CD4-positive, alpha-beta memory T cell (primary cell): ENCODE measurements at regions not wholly inside any gene's neighbourhood (a gene's known extent, or its start where the extent isn't known, plus 50 kb on each side); places are given as distances from the start of the nearest gene placed in this dataset.

Experiments
- CTCF ChIA-PET: fragments of 350-600 bp; sonication (Branson Sonifier 250); formaldehyde crosslinking; loops from one replicate; lab custom pipeline; 2021; ENCODE audit warnings: inconsistent platforms; ENCODE audit not compliant: partially characterized antibody; lab: Charles Lee
- POLR2A ChIA-PET: fragments of 350-600 bp; sonication (Branson Sonifier 250); formaldehyde crosslinking; loops from one replicate; lab custom pipeline; 2021; ENCODE audit not compliant: partially characterized antibody; lab: Charles Lee
- DNase-seq, 5 donors: peaks; one replicate each; pipeline versions ENCODE4 v3.0.0 to v3.0.0-alpha.2; 2020 to 2022; ENCODE audit warnings: mixed read lengths in 1 of 5
- H3K27ac ChIP-seq: one replicate; pipeline ENCODE4 v1.7.0; 2013; ENCODE audit warnings: low read depth, low read length
- H3K27me3 ChIP-seq: 2 replicates; pipeline ENCODE4 v1.7.0; 2013; ENCODE audit warnings: mild to moderate bottlenecking, low read length, moderate library complexity; ENCODE audit not compliant: insufficient read depth
- H3K36me3 ChIP-seq: 2 replicates; pipeline ENCODE4 v1.7.0; 2013; ENCODE audit warnings: mild to moderate bottlenecking, low read length, moderate library complexity; ENCODE audit not compliant: insufficient read depth
- H3K4me1 ChIP-seq: 2 replicates; pipeline ENCODE4 v1.7.0; 2013; ENCODE audit warnings: mild to moderate bottlenecking, low read length, moderate library complexity; ENCODE audit not compliant: insufficient read depth
- H3K4me3 ChIP-seq, 2 donors: one replicate each; pipeline ENCODE4 v1.7.0; 2013; ENCODE audit warnings: low read length in 2 of 2, mild to moderate bottlenecking in 1 of 2
- H3K9me3 ChIP-seq, 2 donors: one replicate each; pipeline ENCODE4 v1.7.0; 2013; ENCODE audit warnings: low read length in 2 of 2, control low read depth in 1 of 2; ENCODE audit not compliant: control insufficient read depth in 1 of 2
- H3K27ac Mint-ChIP-seq, 7 donors: one replicate each; pipeline ENCODE4 v1.8.0; 2020 to 2021; ENCODE audit warnings: mixed read lengths in 7 of 7, mild to moderate bottlenecking in 6 of 7, inconsistent platforms in 3 of 7, moderate library complexity in 3 of 7
- H3K27me3 Mint-ChIP-seq, 2 donors: one replicate each; pipeline ENCODE4 v1.8.0; 2020 to 2021; ENCODE audit warnings: mixed read lengths in 2 of 2
- H3K36me3 Mint-ChIP-seq, 2 donors: one replicate each; pipeline ENCODE4 v1.8.0; 2020 to 2021; ENCODE audit warnings: mixed read lengths in 2 of 2, inconsistent platforms in 1 of 2, mild to moderate bottlenecking in 1 of 2
- H3K4me1 Mint-ChIP-seq, 4 donors: one replicate each; pipeline ENCODE4 v1.8.0; 2020 to 2021; ENCODE audit warnings: mixed read lengths in 4 of 4, mild to moderate bottlenecking in 1 of 4
- H3K4me3 Mint-ChIP-seq, 8 donors: one replicate each; pipeline ENCODE4 v1.8.0; 2020 to 2021; ENCODE audit warnings: mixed read lengths in 8 of 8, mild to moderate bottlenecking in 7 of 8, moderate library complexity in 6 of 8, inconsistent platforms in 3 of 8
- H3K9me3 Mint-ChIP-seq, 8 donors: one replicate each; pipeline ENCODE4 v1.8.0; 2020 to 2021; ENCODE audit warnings: mixed read lengths in 8 of 8, mild to moderate bottlenecking in 5 of 8, inconsistent platforms in 3 of 8, moderate library complexity in 1 of 8
- intact Hi-C: fragments of 100-400 bp; cut with micrococcal nuclease; formaldehyde crosslinking; loops from one replicate; pipeline ENCODE4 v1.15.1; 2023

DNA sequence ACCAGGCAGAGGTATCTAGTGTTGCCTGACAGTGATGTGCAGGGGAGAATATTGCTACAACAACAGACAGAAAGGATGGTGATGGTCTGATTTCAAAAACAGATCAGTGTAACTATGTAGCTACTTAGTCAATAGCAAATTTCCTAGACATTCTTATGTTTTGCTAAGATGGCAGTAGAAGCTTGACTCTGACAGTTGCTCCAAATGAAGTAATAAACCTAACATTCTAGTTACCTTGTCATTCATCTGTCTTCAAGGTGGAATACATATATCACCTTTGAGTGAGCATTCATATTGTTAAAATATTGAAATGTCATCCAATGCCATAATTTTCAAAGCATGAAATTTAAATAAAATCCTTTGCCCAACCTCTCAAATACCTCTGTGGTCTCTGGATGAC is 617.4 kb downstream of the USP25 start:
- Histone ChIP-seq H3K4me3 (no peak overlapping the region), H3K27ac (no peak overlapping the region), H3K36me3 (no peaks in the 10 kb centered on the region), H3K27me3 (no peaks in the 10 kb centered on the region), H3K4me1 (no peaks in the 10 kb centered on the region), H3K9me3 (no peaks in the 10 kb centered on the region)
- Mint-ChIP-seq H3K4me1 (no peaks in the 10 kb centered on the region), H3K9me3 (peaks cover 0 to 2% (median 0%) of the 10 kb centered on the region in 8 donors), H3K27me3 (no peaks in the 10 kb centered on the region), H3K36me3 (no peaks in the 10 kb centered on the region), H3K4me3 (no peak overlapping the region), H3K27ac (no peak overlapping the region)
- intact Hi-C loops, result no loop called here
- POLR2A ChIA-PET, result no interaction called here
- no peak for DNase-seq
- CTCF ChIA-PET, result no interaction called here

DNA sequence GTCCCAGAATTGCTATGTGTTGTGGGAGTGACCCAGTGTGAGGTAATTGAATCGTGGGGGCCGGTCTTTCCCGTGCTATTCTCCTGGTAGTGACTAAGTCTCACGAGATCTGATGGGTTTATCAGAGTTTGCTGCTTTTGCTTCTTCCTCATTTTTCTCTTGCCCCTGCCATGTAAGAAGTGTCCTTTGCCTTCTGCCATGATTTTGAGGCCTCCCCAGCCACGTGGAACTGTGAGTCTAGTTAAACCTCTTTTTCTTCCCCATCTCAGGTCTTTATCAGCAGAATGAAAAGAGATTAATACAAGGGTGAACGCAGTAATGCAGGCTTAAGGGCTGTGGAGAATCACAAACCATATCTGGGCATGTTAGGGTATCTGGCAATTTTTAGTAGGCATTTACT is 624.0 kb downstream of the USP25 start:
- ChIA-PET POLR2A (no interaction called here), CTCF (interaction anchor here (1.0 kb wide), 1 partner anchor 22 kb away, joined by 3 read pairs; no protein-coding TSS in a partner anchor)
- Histone ChIP-seq H3K36me3 (no peaks in the 10 kb centered on the region), H3K9me3 (no peaks in the 10 kb centered on the region), H3K4me1 (no peaks in the 10 kb centered on the region), H3K4me3 (no peak overlapping the region), H3K27ac (no peak overlapping the region), H3K27me3 (no peaks in the 10 kb centered on the region)
- Mint-ChIP-seq H3K27ac (no peak overlapping the region), H3K9me3 (peaks cover 0 to 4% (median 0%) of the 10 kb centered on the region in 8 donors), H3K4me1 (no peaks in the 10 kb centered on the region), H3K27me3 (no peaks in the 10 kb centered on the region), H3K36me3 (no peaks in the 10 kb centered on the region), H3K4me3 (no peak overlapping the region)
- no peak for DNase-seq
- intact Hi-C loops, result no loop called here

DNA sequence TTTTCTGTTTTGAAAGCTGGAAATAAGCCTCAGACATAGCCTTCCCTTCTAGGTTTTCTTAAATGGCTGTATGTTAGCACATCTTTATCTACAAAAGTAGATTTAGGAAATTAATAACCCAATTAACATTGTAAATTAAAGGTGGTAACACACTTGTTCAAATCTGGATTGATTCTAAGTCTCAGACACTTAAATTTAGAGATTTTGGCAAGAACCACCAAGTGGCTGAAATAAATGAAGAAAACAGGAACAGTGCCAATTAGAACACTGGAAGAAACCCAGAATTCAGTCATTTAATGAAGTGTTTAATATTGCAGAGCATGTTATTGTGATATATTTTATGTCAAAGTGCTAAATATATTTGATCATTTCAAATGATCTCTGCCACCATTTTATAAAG is 628.2 kb downstream of the USP25 start:
- Histone ChIP-seq H3K27me3 (no peaks in the 10 kb centered on the region), H3K4me1 (no peaks in the 10 kb centered on the region), H3K27ac (no peak overlapping the region), H3K9me3 (no peaks in the 10 kb centered on the region), H3K36me3 (no peaks in the 10 kb centered on the region), H3K4me3 (no peak overlapping the region)
- Mint-ChIP-seq H3K9me3 (peaks cover 0 to 2% (median 0%) of the 10 kb centered on the region in 8 donors), H3K4me3 (no peak overlapping the region), H3K27me3 (no peaks in the 10 kb centered on the region), H3K36me3 (no peaks in the 10 kb centered on the region), H3K27ac (no peak overlapping the region), H3K4me1 (no peaks in the 10 kb centered on the region)
- DNase-seq, result no peak
- ChIA-PET CTCF (no interaction called here), POLR2A (no interaction called here)
- intact Hi-C loops, result no loop called here

DNA sequence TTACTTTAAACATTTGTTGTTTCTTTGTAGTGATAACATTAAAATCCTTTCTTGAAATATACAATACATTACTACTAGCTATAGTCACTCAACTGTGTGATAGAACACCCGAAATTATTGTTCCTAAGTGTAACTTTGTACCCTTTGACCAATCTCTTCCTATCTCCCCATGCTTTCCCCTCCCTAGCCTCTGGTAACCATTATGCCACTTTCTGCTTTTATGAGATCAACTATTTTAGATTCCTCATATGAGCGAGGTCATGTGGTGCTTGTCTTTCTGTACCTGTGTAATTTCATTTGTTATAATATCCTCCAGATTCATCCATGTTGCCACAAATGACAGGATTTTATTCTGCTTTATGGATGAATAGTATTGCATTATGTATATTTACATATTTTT is 629.0 kb downstream of the USP25 start:
- Mint-ChIP-seq H3K36me3 (no peaks in the 10 kb centered on the region), H3K27ac (no peak overlapping the region), H3K9me3 (peaks cover 0 to 2% (median 0%) of the 10 kb centered on the region in 8 donors), H3K4me1 (no peaks in the 10 kb centered on the region), H3K27me3 (no peaks in the 10 kb centered on the region), H3K4me3 (no peak overlapping the region)
- ChIA-PET POLR2A (no interaction called here), CTCF (no interaction called here)
- H3K9me3 ChIP-seq, result no peaks in the 10 kb centered on the region
- H3K27ac ChIP-seq, result no peak overlapping the region
- no peaks in the 10 kb centered on the region for H3K27me3 ChIP-seq
- H3K4me3 ChIP-seq, result no peak overlapping the region
- no peaks in the 10 kb centered on the region for H3K36me3 ChIP-seq
- intact Hi-C loops, result no loop called here
- no peak for DNase-seq
- no peaks in the 10 kb centered on the region for H3K4me1 ChIP-seq

DNA sequence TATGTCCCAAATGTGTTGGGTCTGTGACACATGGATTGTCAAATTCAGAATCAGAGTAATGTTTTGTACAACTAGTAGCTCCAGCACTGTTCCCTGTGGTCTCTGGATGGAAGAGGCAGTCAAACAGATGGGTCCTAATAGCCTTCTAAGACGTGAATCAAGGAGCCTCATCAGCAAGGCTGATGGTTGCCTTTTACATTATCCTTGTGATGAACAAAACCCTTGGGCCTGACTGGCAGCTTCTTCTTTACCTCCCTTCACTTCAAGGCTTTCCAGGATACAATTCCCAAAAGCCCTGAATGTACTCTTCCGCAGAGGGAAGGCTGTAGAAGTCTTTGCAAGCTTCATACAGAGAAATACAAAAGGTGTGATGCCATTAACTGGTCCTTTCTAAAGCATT is 633.3 kb downstream of the USP25 start:
- no peak overlapping the region for H3K27ac Mint-ChIP-seq
- DNase-seq, result no peak
- intact Hi-C loops, result no loop called here
- no peaks in the 10 kb centered on the region for H3K4me1 ChIP-seq
- no peak overlapping the region for H3K4me3 ChIP-seq
- H3K36me3 Mint-ChIP-seq, result no peaks in the 10 kb centered on the region
- H3K4me3 Mint-ChIP-seq, result no peak overlapping the region
- H3K27ac ChIP-seq, result no peak overlapping the region
- ChIA-PET CTCF (interaction anchor here (0.5 kb wide), 1 partner anchor 1116 kb away, joined by 3 read pairs; no protein-coding TSS in a partner anchor), POLR2A (no interaction called here)
- H3K36me3 ChIP-seq, result no peaks in the 10 kb centered on the region
- H3K27me3 ChIP-seq, result no peaks in the 10 kb centered on the region
- H3K9me3 ChIP-seq, result no peaks in the 10 kb centered on the region
- no peaks in the 10 kb centered on the region for H3K27me3 Mint-ChIP-seq
- H3K9me3 Mint-ChIP-seq, result peaks cover 0 to 2% (median 0%) of the 10 kb centered on the region in 8 donors
- no peaks in the 10 kb centered on the region for H3K4me1 Mint-ChIP-seq

- Mint-ChIP-seq H3K4me3 (no peak overlapping the region), H3K27ac (no peak overlapping the region), H3K4me1 (no peaks in the 10 kb centered on the region), H3K27me3 (no peaks in the 10 kb centered on the region), H3K36me3 (no peaks in the 10 kb centered on the region), H3K9me3 (peaks cover 0 to 2% (median 0%) of the 10 kb centered on the region in 8 donors)
- ChIA-PET POLR2A (no interaction called here), CTCF (no interaction called here)
- intact Hi-C loops, result no loop called here
- H3K36me3 ChIP-seq, result no peaks in the 10 kb centered on the region
- H3K4me1 ChIP-seq, result no peaks in the 10 kb centered on the region
- DNase-seq, result no peak
- no peaks in the 10 kb centered on the region for H3K9me3 ChIP-seq
- H3K27ac ChIP-seq, result no peak overlapping the region
- H3K4me3 ChIP-seq, result no peak overlapping the region
- H3K27me3 ChIP-seq, result no peaks in the 10 kb centered on the region
Measured at GRCh38 chr21:16363518-16363917, 633.7 kb downstream of the USP25 start.

GRCh38 chr21:16366207-16366606 is 636.4 kb downstream of the USP25 start:
- H3K27me3 ChIP-seq, result no peaks in the 10 kb centered on the region
- H3K4me3 Mint-ChIP-seq, result no peak overlapping the region
- POLR2A ChIA-PET, result no interaction called here
- no peak overlapping the region for H3K4me3 ChIP-seq
- no peak for DNase-seq
- no peaks in the 10 kb centered on the region for H3K36me3 Mint-ChIP-seq
- no peaks in the 10 kb centered on the region for H3K9me3 ChIP-seq
- H3K9me3 Mint-ChIP-seq, result peaks cover 0 to 2% (median 0%) of the 10 kb centered on the region in 8 donors
- no peak overlapping the region for H3K27ac ChIP-seq
- no peak overlapping the region for H3K27ac Mint-ChIP-seq
- H3K27me3 Mint-ChIP-seq, result no peaks in the 10 kb centered on the region
- CTCF ChIA-PET, result no interaction called here
- no peaks in the 10 kb centered on the region for H3K4me1 Mint-ChIP-seq
- intact Hi-C loops, result no loop called here
- no peaks in the 10 kb centered on the region for H3K36me3 ChIP-seq
- H3K4me1 ChIP-seq, result no peaks in the 10 kb centered on the region

DNA sequence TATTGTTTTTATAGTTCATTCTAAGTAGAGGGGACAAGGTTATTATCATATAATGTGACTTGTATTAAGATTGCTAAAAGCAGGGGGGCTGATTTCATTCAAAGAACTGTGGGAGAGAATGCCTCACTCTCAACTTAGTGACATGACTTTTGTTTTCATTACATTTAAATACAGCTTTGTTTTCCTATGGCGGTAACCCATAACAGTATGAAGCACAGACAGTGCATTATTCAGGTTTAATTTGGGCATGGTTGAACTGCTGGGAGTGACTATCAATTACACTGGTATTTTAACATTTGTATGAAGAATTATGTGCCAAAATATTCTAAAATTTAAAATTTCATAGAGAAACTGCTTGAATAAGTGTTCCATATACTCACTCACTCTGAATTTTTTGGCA is 637.3 kb downstream of the USP25 start:
- H3K27me3 Mint-ChIP-seq, result no peaks in the 10 kb centered on the region
- intact Hi-C loops, result no loop called here
- Histone ChIP-seq H3K27me3 (no peaks in the 10 kb centered on the region), H3K36me3 (no peaks in the 10 kb centered on the region), H3K4me1 (no peaks in the 10 kb centered on the region), H3K4me3 (no peak overlapping the region), H3K27ac (no peak overlapping the region), H3K9me3 (no peaks in the 10 kb centered on the region)
- POLR2A ChIA-PET, result no interaction called here
- no peak overlapping the region for H3K4me3 Mint-ChIP-seq
- CTCF ChIA-PET, result no interaction called here
- no peak for DNase-seq
- no peak overlapping the region for H3K27ac Mint-ChIP-seq
- no peaks in the 10 kb centered on the region for H3K36me3 Mint-ChIP-seq
- H3K9me3 Mint-ChIP-seq, result peaks cover 0 to 4% (median 0%) of the 10 kb centered on the region in 8 donors
- H3K4me1 Mint-ChIP-seq, result no peaks in the 10 kb centered on the region
